CD4-positive, alpha-beta T cell (primary cell): ENCODE measurements at regions not wholly inside any gene's neighbourhood (a gene's known extent, or its start where the extent isn't known, plus 50 kb on each side); places are given as distances from the start of the nearest gene placed in this dataset.

ENCODE experiments used
- ATAC-seq: fragments of 200-7000 bp; cut with Tn5 transposase; one replicate; pipeline ENCODE4 v1.10.0; 2022; ENCODE audit warnings: mild to moderate bottlenecking; ENCODE audit not compliant: poor library complexity
- CTCF ChIA-PET: fragments of 350-600 bp; sonication (Branson Sonifier 250); formaldehyde crosslinking; loops from one replicate; lab custom pipeline; 2021; ENCODE audit warnings: antibody characterized with exemption, inconsistent platforms; lab: Charles Lee
- POLR2A ChIA-PET: fragments of 350-600 bp; sonication (Branson Sonifier 250); formaldehyde crosslinking; loops from one replicate; lab custom pipeline; 2021; ENCODE audit warnings: antibody characterized with exemption, inconsistent platforms; lab: Charles Lee
- DNase-seq, 14 experiments: peaks; one replicate each; pipeline ENCODE4 v3.0.0-alpha.2; 2013 to 2020; ENCODE audit warnings: mixed read lengths in 2 of 14
- H3K27ac ChIP-seq, 2 donors: one replicate each; pipeline versions ENCODE4 v1.5.1 to v1.7.0; 2013; ENCODE audit warnings: low read length in 2 of 2, low read depth in 1 of 2, mild to moderate bottlenecking in 1 of 2
- H3K27me3 ChIP-seq, 2 experiments: 1 replicate in 1 of 2; 2 replicates in 1 of 2; pipeline versions ENCODE4 v1.6.1 to v1.7.0; 2013; ENCODE audit warnings: low read length in 2 of 2, control low read depth in 1 of 2, mild to moderate bottlenecking in 1 of 2, moderate library complexity in 1 of 2; ENCODE audit not compliant: insufficient read depth in 2 of 2, control insufficient read depth in 1 of 2
- H3K36me3 ChIP-seq: one replicate; pipeline ENCODE4 v1.6.1; 2013; ENCODE audit warnings: low read length, control low read depth; ENCODE audit not compliant: insufficient read depth
- H3K4me1 ChIP-seq: one replicate; pipeline ENCODE4 v1.6.1; 2013; ENCODE audit warnings: low read length, control low read depth; ENCODE audit not compliant: insufficient read depth
- H3K4me3 ChIP-seq: one replicate; pipeline ENCODE4 v1.5.1; 2013; ENCODE audit warnings: mild to moderate bottlenecking, low read length, moderate library complexity
- H3K9me3 ChIP-seq, 2 experiments: 1 replicate in 1 of 2; 2 replicates in 1 of 2; pipeline versions ENCODE4 v1.6.1 to v1.7.0; 2013; ENCODE audit warnings: low read length in 2 of 2, mild to moderate bottlenecking in 2 of 2, control low read depth in 1 of 2, moderate library complexity in 1 of 2; ENCODE audit not compliant: control insufficient read depth in 1 of 2, insufficient read depth in 1 of 2
- H3K27ac Mint-ChIP-seq: one replicate; pipeline ENCODE4 v1.8.0; 2020; ENCODE audit warnings: mixed read lengths
- H3K27me3 Mint-ChIP-seq: one replicate; pipeline ENCODE4 v1.8.0; 2021; ENCODE audit warnings: mixed read lengths
- H3K36me3 Mint-ChIP-seq: one replicate; pipeline ENCODE4 v1.8.0; 2021; ENCODE audit warnings: low read depth, mixed read lengths
- H3K4me1 Mint-ChIP-seq: one replicate; pipeline ENCODE4 v1.8.0; 2021; ENCODE audit warnings: low read depth, mixed read lengths
- H3K4me3 Mint-ChIP-seq: one replicate; pipeline ENCODE4 v1.8.0; 2020; ENCODE audit warnings: mild to moderate bottlenecking, mixed read lengths
- H3K9me3 Mint-ChIP-seq: one replicate; pipeline ENCODE4 v1.8.0; 2020; ENCODE audit warnings: mixed read lengths
- CTCF ChIP-seq: fragments of 200-600 bp; IDR thresholded peaks from one replicate; pipeline ENCODE4 v1.8.0; 2022; ENCODE audit warnings: antibody characterized with exemption, mild to moderate bottlenecking
- intact Hi-C, 2 experiments: fragments of 100-400 bp; cut with DNase I in 1 of 2; cut with micrococcal nuclease in 1 of 2; formaldehyde crosslinking; loops; one replicate each; pipeline versions ENCODE4 v1.15.1 to v1.9.0; 2023 to 2025; cut with DNase I, micrococcal nuclease

GRCh38 chr16:86932130-86932982 lies 354.0 kb downstream of the FOXL1 start:
- no peak overlapping the region for H3K4me3 Mint-ChIP-seq
- ChIA-PET CTCF (no interaction called here), POLR2A (no interaction called here)
- H3K36me3 Mint-ChIP-seq, result no peaks in the 10 kb centered on the region
- H3K27ac Mint-ChIP-seq, result no peak overlapping the region
- Histone ChIP-seq H3K4me1 (no peaks in the 10 kb centered on the region), H3K9me3 (peaks cover 0 to 34% of the 10 kb centered on the region in 2 experiments), H3K27me3 (peaks cover 27 to 42% of the 10 kb centered on the region in 2 experiments), H3K36me3 (no peaks in the 10 kb centered on the region), H3K4me3 (no peak overlapping the region), H3K27ac (no peak overlapping the region)
- H3K9me3 Mint-ChIP-seq, result peaks cover 4% of the 10 kb centered on the region
- ATAC-seq, result no peak
- peaks cover 60% of the 10 kb centered on the region for H3K27me3 Mint-ChIP-seq
- H3K4me1 Mint-ChIP-seq, result no peaks in the 10 kb centered on the region
- TF ChIP-seq CTCF, result no peak
- DNase-seq, result no peak
- intact Hi-C loops, result no loop called here

- Mint-ChIP-seq H3K27me3 (peaks cover 42% of the 10 kb centered on the region), H3K4me3 (no peak overlapping the region), H3K9me3 (peaks cover 4% of the 10 kb centered on the region), H3K27ac (no peak overlapping the region), H3K4me1 (no peaks in the 10 kb centered on the region), H3K36me3 (no peaks in the 10 kb centered on the region)
- H3K4me1 ChIP-seq, result no peaks in the 10 kb centered on the region
- H3K9me3 ChIP-seq, result peaks cover 0 to 29% of the 10 kb centered on the region in 2 experiments
- no peak overlapping the region for H3K4me3 ChIP-seq
- ChIA-PET CTCF (no interaction called here), POLR2A (no interaction called here)
- no peak overlapping the region for H3K27ac ChIP-seq
- no peaks in the 10 kb centered on the region for H3K36me3 ChIP-seq
- intact Hi-C loops, result no loop called here
- H3K27me3 ChIP-seq, result peaks cover 14 to 19% of the 10 kb centered on the region in 2 experiments
- ATAC-seq, result no peak
- no peak for DNase-seq
- no peak for TF ChIP-seq CTCF
Measured at GRCh38 chr16:86934581-86935375, 356.4 kb downstream of the FOXL1 start.

- DNase-seq, result no peak
- Histone ChIP-seq H3K27me3 (peaks cover 9 to 10% of the 10 kb centered on the region in 2 experiments), H3K36me3 (no peaks in the 10 kb centered on the region), H3K9me3 (peaks cover 0 to 11% of the 10 kb centered on the region in 2 experiments), H3K4me1 (no peaks in the 10 kb centered on the region), H3K27ac (no peak overlapping the region), H3K4me3 (no peak overlapping the region)
- Mint-ChIP-seq H3K4me3 (no peak overlapping the region), H3K27me3 (peaks cover 39% of the 10 kb centered on the region), H3K4me1 (no peaks in the 10 kb centered on the region), H3K9me3 (peaks cover 9% of the 10 kb centered on the region), H3K27ac (no peak overlapping the region), H3K36me3 (no peaks in the 10 kb centered on the region)
- ChIA-PET POLR2A (no interaction called here), CTCF (no interaction called here)
- no peak for TF ChIP-seq CTCF
- ATAC-seq, result no peak
- intact Hi-C loops, result no loop called here
Measured at GRCh38 chr16:86939609-86940008, 361.3 kb downstream of the FOXL1 start.
